ENCODE measurements at regions not wholly inside any gene's neighbourhood (a gene's known extent, or its start where the extent isn't known, plus 50 kb on each side); places are given as distances from the start of the nearest gene placed in this dataset.
"Not testable (repeated sequence)": the region's sequence is repeated elsewhere in the genome, so short reads cannot be mapped to it uniquely, and the experiment has no call there.

- DNase-seq = no peak
These were observed 68.1 kb upstream of the GRXCR1 start for GRCh38 chr4:42824278-42824977.

- no peak for DNase-seq
These were observed 71.3 kb upstream of the GRXCR1 start for GRCh38 chr4:42821230-42821629.

- DNase-seq = no peak
These were observed 72.5 kb upstream of the GRXCR1 start for GRCh38 chr4:42819863-42820514.

GRCh38 chr4:42817913-42818312, 74.6 kb upstream of the GRXCR1 start:
- no peak for DNase-seq

GRCh38 chr4:42816880-42817400, 75.6 kb upstream of the GRXCR1 start:
- no peak for DNase-seq

GRCh38 chr4:42816189-42816879, 76.2 kb upstream of the GRXCR1 start:
- DNase-seq = no peak

- no peak for DNase-seq
These were observed 83.0 kb upstream of the GRXCR1 start for GRCh38 chr4:42809419-42810084.

- no peak for DNase-seq
These were observed 86.1 kb upstream of the GRXCR1 start for GRCh38 chr4:42806303-42806835.

GRCh38 chr4:42789041-42789567, 103.4 kb upstream of the GRXCR1 start:
- DNase-seq = no peak

- no peak for DNase-seq
These were observed 105.4 kb upstream of the GRXCR1 start for GRCh38 chr4:42787079-42787463.

GRCh38 chr4:42786350-42787078, 106.0 kb upstream of the GRXCR1 start:
- no peak for DNase-seq

GRCh38 chr4:42785817-42786216, 106.7 kb upstream of the GRXCR1 start:
- DNase-seq = no peak

- DNase-seq = no peak
These were observed 111.2 kb upstream of the GRXCR1 start for GRCh38 chr4:42781315-42781714.

GRCh38 chr4:42778349-42778748, 114.2 kb upstream of the GRXCR1 start:
- DNase-seq = no peak

GRCh38 chr4:42768125-42768748, 111.3 kb upstream of the ATP8A1 start:
- peak in 1 of 2 donors; percentile 7 for DNase-seq

- DNase-seq = no peak
These were observed 110.8 kb upstream of the ATP8A1 start for GRCh38 chr4:42767669-42768068.

- no peak for DNase-seq
These were observed 104.9 kb upstream of the ATP8A1 start for GRCh38 chr4:42761804-42762203.

- not testable (repeated sequence) for DNase-seq
These were observed 98.1 kb upstream of the ATP8A1 start for GRCh38 chr4:42754965-42755364.

- no peak for DNase-seq
These were observed 94.7 kb upstream of the ATP8A1 start for GRCh38 chr4:42751587-42751986.

- DNase-seq = no peak
These were observed 94.0 kb upstream of the ATP8A1 start for GRCh38 chr4:42750856-42751255.

- DNase-seq = peak; percentile 31 to 47
These were observed 93.2 kb upstream of the ATP8A1 start for GRCh38 chr4:42750091-42750490.

- no peak for DNase-seq
These were observed 91.1 kb upstream of the ATP8A1 start for GRCh38 chr4:42747971-42748370.
